GM21360 (cell line): ENCODE measurements at regions not wholly inside any gene's neighbourhood (a gene's known extent, or its start where the extent isn't known, plus 50 kb on each side); places are given as distances from the start of the nearest gene placed in this dataset.
"Not testable (repeated sequence)": the region's sequence is repeated elsewhere in the genome, so short reads cannot be mapped to it uniquely, and the experiment has no call there.

Experiments
- ATAC-seq: cut with Tn5 transposase; IDR thresholded peaks from one replicate; pipeline ENCODE4 v1.9.1; 2021; ENCODE audit warnings: mild to moderate bottlenecking, moderate library complexity; ENCODE audit not compliant: unreplicated experiment

DNA sequence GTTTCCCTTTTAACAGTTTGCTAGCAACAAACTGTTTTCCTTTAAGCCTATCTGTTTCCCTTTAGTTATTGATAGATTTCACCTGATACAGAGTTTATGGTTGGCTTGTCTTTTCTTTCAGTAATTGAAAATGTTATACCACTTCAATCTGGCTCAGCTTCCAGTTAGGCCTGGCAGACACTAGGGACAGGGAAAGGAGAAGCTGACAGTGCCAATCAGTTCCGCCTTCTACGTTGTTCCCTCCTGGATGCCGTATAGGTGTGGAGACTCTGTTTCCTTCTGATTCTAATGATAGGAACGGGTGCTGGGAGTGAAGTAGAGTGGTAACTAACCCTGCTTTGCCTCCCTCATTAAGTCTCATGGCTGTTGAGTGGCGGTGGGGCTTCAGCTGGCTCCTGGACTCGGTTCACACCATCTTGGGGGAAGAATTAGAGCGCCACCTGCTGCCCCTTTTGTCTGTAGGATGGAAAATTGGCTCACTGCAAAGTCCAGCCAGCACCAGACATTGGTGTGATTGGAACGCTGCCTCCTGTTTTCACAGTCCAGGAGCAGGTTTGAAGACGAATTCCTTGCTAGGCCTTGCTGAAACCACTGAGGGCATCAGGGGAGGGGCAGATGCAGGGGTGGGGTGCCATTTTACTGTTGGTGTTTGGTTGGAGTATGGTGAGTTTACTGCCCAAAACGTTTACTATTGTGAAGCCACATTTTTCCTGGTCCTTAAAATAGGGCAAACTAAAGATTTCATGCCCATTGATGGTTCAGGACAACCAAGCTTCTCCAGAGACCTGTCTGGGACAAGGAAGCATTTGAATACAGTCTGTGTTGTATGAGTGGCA lies 1729.5 kb downstream of the GRIK2 start:
- no peak for ATAC-seq

DNA sequence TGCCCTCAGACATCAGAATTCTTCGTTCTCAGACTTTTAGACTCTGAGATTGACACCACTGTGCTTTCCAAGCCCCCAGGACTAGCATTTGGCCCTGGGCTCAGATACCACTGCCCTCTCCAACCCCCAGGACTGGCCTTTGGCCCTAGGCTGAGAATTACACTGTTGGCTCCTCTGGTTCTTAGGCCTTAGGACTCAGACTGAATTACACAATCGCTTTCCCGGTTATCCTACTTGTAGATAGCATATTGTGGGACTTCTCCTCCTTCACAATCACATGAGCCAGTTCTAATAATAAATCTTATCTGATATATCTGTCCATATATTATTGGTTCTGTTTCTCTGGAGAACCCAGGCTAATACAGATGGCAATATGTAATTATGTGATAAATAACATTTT lies 1725.5 kb downstream of the GRIK2 start:
- no peak for ATAC-seq

DNA sequence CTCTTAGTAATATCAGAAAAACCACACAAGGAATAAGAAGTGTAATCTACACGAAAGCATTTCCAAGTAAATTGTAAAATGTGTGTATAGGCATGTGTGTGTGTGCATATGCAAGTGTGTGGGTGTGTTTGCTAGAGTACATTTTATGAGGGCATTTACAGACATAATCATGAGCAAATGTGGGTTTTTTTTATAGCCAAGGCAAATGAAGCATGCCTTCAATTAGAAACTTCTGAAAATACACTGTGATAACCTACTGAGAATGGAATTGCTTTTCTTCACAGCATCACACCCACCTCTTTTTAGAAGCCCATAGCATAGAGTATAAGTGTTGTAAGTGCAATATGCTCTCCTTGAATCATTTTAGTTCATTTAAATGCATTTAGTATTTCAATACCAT lies 1721.1 kb downstream of the GRIK2 start:
- no peak for ATAC-seq

DNA sequence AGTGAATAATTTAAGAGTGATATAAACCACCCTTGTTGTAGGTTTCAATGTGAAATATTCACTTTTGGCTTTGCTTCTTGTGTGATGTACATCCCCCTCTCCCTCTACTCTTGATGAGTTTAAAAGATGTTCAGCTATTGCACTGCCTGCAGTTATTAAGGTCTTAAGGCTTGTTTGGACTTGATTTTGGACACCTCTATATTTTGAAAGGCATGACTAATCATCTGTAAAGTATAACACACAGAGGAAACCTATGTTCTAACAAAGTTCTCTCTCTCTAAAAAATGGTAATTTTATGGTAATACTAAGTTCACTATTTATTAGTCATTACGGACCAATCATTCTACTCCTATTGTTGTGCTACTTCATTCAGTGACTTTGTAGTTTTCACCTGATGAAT lies 1719.9 kb downstream of the GRIK2 start:
- no peak for ATAC-seq

DNA sequence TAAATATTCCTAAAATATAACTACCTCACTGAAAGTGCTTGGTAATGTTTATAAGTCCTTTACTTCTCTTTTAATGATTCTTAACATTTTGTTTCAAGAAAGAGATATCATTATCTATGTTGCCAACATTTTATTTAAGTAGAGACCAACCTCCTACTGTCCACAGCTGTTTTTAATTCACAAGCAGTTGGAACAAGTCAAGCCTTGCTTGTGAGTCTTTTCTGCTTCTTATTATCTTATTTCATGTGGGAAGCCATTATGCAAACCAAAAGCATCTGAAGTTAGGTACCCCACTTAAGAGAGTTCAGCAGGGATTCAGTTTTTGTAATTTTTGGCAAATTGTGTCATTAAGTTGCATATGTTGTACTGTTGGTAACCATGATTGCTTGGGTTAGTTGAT lies 1714.5 kb downstream of the GRIK2 start:
- no peak for ATAC-seq

DNA sequence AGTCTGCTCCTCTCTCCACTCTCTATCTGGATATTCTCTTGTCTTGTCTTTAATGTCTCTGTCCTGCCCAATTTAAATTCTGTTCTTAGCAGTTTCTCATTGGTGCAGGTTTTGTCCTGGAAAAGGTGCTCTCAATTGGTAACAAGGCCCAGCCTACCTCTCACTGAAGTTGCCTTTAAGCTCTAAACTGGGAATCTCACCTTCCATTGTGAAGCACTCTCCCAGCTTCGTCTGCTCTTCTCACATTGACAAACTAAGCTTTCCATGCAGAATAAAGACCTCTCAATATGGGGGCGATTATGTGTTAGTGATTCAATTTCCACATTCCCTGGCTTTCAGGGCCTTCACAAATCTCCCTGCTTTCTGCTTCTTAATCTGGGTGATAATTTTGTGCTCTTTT lies 1712.2 kb downstream of the GRIK2 start:
- ATAC-seq, result no peak

DNA sequence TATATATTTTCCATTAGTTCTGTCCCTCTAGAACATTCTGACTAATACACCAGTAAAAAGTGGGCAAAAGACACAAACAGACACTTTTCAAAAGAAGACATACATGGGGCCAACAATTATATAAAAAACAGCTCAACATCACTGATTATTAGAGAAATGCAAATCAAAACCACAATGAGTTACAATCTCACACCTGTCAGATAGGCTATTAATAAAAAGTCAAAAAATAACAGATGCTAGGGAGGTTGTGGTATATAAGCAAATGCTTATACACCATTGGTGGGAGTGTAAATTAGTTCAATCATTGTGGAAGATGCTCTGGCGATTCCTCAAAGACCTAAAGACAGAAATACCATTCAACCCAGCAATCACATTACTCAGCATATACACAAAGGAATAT lies 1707.8 kb downstream of the GRIK2 start:
- ATAC-seq, result no peak

DNA sequence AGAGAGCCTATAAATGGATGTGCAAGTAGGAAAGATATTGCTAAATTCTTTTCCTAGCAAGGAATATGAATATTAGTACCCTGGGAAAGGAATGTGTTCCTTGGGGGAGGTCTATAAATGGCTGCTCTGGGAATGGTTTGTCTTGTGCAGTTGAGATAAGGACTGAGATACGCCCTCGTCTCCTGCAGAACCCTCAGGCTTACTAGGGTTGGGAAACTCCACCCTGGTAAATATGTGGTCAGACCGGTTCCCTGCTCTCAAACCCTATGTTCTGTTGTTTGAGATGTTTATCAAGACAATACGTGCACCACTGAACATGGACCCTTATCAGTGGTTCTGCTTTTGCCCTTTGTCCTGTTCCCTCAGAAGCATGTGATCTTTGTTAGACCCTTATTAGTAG lies 1698.9 kb downstream of the GRIK2 start:
- ATAC-seq, result not testable (repeated sequence)

DNA sequence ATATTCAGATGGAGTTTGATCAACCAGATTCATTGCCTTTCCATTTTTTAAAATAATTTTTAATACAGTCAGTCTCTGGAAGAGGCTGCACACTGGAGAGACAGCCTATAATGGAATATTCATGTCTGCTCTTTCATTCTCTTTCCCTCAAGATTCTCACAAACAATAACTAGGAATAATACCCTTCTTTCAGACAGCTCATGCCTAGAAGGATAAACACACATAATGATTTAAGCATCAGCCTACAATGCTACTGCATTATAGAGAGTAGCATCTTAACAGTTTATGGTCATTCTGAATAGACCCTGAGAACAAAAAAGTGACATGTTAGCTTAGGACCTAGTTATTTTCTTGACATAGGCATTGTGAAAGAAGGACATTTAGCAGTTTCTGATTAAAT lies 1692.3 kb downstream of the GRIK2 start:
- ATAC-seq, result no peak

DNA sequence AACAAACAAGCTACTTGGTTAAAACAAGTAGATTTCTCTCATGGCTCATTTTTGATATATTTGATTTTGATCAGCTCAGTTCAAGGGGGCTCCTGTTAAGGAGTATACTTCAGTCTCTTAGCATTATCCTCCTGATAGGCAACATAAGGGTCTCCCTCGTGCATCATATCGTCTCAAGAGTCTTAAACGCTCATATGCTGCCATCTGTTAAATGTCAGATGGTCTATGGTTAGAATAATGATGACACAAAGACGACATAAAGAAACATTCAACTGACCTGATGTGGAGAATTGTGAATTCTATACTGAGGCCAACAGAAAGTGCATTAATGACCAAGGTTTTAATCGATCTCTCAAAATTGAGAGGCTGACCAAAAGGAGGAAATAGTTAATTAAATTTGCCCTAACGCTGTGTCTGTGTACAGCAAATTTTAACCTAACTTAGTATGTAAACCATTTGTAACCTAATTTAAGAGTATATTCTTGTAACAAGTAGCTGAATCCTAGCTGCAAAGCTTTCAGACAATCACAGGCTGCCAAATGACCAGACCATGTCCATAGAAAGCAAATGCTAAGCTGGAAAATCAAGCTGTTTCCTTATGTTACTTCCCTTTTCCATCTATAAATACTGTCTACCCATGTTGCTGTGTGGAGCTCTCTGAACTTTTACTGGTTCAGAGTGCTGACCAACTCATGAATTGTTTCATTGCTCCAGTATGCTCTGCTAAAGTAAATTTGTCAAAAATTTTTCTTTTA lies 1688.5 kb downstream of the GRIK2 start:
- ATAC-seq, result no peak

DNA sequence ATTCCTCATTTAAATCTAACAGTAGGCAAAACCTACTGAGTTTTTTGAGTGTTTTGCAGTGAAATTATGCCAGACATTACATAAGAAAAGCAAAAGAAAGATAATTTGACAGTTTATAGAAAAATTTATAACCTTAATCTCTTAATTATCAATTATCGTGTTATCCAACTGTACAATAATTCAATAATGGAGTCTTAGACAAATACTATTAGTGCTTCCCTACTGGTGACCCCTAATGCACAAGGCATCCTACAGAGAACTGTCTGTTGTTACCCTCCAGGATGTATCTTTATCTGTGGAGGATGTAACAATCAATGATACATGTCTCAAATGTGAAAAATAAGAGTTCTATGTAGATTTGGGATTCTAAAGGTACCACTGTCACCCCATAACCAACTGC lies 1687.6 kb downstream of the GRIK2 start:
- no peak for ATAC-seq

DNA sequence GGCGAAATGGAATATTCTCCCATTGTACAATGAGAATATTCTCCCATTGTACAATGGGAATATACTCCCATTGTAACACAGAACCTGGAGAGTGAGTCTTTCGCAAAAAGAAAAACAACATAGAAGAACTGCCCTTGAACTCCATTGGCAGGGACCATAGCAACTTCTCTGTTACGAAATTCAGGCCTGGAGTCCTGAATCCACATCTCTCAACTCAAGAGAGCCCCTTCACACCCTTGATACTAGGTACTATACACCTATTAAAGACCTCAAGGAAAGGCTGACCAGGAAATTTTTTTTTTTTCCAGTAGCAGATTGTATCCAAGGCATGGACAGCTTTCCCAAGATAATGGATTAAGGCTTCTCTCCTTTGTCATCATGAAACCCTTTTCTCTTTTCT lies 1687.0 kb downstream of the GRIK2 start:
- no peak for ATAC-seq

DNA sequence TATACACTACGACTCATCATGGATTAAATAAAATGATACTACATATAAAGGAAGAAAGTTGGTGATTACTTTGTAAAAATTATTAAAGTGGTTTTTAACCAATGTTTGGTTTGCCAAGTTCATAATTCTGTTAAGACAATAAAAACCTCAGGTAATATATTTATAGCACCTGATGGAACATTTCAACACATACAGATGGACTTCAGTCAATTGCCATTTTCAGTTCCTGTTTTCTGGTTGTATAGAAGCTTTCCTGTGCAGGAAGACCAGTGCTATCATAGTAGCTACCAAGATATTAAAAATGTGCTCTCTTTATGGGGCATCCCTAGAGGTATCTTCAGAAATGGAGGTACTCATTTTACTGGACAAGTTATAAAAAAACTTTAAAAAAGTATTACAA lies 1686.4 kb downstream of the GRIK2 start:
- ATAC-seq, result no peak

DNA sequence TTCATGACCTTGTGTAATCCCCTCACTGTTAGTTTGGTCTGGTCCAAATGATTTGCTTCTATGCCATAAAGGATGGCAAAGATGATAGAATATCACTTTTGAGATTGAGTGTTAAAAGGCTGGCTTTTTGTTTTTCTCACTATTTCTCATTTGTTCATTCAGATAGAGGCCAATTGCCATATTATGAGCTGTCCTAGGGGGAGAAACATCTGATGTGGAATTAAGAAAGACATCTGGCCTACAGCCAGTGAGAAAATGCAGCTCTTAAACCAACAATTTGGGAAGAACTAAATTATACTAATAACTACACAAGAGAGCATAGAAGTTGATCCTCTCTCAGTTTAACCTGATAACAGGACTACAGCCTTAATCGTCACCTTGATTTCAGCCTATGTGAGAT lies 1668.6 kb downstream of the GRIK2 start:
- no peak for ATAC-seq

DNA sequence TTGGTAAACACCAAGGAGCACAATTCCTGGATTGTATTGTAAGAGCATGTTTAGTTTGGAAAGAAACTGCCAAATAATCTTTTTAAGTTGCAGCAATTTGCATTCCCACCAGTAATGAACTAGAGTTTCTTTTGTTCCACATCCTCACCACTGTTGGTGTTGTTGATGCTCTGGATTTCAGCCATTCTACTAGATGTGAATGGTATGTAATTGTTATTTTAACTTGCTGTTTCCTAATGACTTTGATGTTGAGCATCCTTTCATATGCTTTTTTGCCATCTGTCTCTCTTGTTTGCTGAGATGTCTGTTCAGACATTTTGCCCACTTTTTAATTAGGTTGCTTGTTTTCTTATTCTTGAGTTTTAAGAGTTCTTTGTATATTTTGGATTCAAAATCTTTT lies 1654.1 kb downstream of the GRIK2 start:
- no peak for ATAC-seq

DNA sequence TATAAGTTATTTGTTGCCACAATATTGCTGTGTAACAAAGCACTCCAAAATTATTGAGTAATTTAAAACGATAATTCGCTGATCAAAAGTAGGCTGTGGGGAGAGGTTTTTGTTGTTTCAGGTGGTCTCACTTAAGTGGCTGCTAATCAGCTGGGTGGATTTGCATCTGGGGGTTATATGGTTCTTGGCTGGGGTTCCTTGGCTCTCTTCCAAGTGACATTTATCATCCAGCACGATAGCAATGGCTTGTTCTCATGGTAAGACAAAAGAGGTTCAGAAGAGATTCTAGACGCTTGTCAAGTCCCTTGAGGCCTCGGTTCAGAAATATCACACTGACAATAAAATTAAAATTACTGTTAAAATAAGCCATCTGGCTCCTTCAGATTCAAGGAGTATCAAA lies 1648.8 kb downstream of the GRIK2 start:
- ATAC-seq, result no peak

DNA sequence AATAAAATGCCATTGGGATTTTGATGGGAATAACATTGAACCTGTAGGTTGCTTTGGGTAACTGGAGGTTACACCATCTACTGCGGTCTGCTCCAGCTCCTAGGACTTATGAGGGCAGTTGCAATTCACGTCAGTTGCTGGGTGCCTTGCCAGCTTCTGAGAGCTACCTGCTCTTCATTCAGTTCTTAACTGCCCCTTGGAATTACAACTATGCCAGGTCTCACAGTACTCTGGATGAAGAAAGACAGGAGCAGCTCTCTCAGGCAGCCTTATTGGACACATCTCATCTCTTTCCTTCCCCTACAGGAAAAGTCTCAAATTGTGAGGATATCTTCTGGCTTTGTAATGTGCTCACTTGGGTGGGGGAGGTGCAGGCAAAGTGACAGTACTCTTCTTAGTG lies 1643.3 kb downstream of the GRIK2 start:
- no peak for ATAC-seq

DNA sequence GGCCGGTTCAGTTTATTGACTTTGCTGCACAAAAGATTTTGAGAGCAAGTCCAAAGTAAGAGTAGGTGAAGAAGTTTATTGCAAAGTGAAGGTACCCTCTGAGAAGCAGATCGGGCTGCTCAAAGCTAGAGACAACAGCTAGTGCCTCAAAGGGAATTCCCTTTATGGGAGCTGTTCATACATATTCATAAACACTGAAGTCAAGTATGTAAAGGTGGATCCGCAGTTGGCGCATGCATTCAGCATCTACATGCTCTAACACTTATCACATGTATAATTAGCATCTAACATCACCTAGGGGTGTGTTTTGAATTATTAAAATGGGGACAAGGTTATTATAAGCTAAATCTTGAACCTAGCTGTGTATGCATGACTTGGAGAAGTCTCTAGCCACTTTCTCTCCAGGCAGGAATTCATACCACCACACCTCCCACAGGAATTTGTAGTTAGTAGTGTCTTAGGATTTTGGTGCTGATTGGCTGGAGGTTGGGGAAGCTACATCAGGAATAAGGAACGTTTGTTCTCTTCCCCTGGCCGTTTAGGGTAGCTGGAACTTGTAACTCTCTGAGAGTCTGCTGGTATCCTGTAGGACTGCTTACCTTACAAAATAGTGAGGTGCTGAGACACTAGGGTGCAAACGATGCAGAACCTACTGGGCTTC lies 1633.9 kb downstream of the GRIK2 start:
- no peak for ATAC-seq

DNA sequence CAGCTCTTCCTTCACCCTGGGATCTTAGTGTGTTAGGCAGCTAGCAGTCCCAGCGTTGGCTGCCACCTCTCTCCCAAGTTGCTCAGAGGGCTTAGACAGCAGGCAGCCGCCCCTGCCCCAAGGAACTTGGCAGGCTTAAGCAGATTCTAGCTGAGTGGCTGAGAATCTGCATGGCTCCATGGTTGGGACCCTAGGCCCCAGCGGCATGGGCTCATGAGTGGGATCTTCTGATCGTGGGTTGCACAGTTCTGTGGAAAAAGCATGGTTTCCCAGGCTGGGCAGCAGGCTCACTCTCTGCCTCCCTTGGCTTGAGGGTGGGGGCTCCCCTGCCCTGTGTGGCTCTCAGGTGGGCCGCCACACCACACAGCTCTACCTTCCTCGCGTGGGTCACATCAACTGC lies 1624.9 kb downstream of the GRIK2 start:
- no peak for ATAC-seq

DNA sequence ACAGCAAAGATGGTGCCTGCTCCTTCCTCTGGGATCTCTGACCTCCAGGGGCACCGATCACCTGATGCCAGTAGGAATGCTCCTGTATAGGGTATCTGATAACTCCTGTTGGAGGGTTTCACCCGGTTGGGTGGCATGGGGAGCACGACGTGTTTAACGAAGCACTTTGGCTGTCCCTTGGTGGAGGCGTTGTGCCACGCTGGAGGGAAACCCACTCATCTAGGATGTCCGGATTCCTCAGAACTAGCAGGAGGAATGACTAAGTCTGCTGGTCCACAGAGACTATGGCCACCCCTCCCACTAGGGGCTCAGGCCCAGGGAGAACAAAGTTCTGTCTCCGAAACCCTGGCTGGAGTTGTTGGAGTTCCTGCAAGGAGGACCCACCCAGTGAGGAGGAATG lies 1624.4 kb downstream of the GRIK2 start:
- no peak for ATAC-seq

DNA sequence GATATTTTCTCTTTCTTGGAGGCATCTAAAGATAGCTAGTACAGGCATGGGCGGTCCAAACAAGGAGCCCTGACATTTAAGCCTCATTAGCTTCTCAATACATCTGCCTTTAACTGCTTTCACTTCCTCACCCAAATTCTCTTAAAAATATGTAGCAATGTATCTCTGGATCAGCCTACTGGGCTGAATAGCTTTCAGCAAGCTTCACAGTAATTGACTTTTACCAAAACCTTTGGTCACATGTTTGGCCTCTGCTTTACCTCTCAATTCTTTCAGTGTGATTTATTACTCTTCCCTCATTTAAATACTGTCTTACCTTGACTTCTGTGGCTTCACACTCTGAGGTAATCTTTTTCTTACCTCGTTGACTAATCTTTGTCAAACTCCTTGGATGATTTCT lies 1618.1 kb downstream of the GRIK2 start:
- ATAC-seq, result no peak

DNA sequence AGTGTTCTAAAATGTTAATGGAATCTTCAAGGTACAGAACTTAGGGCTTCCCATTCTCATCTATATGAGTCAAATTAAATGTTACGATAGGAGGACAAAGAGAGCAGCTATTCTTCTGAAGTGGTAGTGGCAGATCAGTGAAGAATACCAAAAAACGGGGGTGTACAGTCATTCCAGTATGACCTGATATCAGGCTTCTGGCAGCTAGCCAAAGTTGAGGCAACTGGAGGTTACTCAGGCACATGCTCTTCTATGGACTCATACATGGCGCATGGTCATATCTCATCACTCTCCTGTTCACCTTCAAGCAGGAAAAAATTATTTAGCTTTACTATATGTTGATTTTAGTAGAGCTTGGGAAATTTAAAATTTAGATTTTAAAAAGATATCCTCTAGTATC lies 1608.8 kb downstream of the GRIK2 start:
- ATAC-seq, result no peak
